ENCODE measurements at regions not wholly inside any gene's neighbourhood (a gene's known extent, or its start where the extent isn't known, plus 50 kb on each side); places are given as distances from the start of the nearest gene placed in this dataset.

GRCh38 chr4:108287834-108288413 lies 119.2 kb upstream of the LEF1 start:
- no peak overlapping the region for H3K27ac ChIP-seq (ENCODE audit: insufficient read depth, low read depth, low read length)
- H4K20me1 ChIP-seq (replicated peaks; ENCODE audit: control insufficient read depth, extremely low read depth, insufficient read depth, low read length), result no peaks in the 10 kb centered on the region
- DNase-seq (ENCODE audit: low read depth, low spot score) (no peak), FAIRE-seq (no peak)
- no peaks in the 10 kb centered on the region for H3K9me1 ChIP-seq (replicated peaks; ENCODE audit: control insufficient read depth, extremely low read depth, insufficient read depth, low read length)
- H3K4me1 ChIP-seq (ENCODE audit: control insufficient read depth, extremely low read depth, insufficient read depth, low read length), result no peaks in the 10 kb centered on the region
- intact Hi-C loops (cut with micrococcal nuclease) (no loop called here), dilution Hi-C loops (cut with MboI; ENCODE audit: extremely low pct_ligation_motif_present, low sequenced_read_pairs) (no loop called here)
- H3K27me3 ChIP-seq (ENCODE audit: control insufficient read depth in 2 of 2, insufficient read depth in 2 of 2, low read length in 2 of 2), result peaks cover 0 to 5% of the 10 kb centered on the region in 2 experiments
- POLR2A ChIA-PET, result no interaction called here
- H2AFZ ChIP-seq (ENCODE audit: low read depth, low read length), result no peak overlapping the region
- no peaks in the 10 kb centered on the region for H3K9me3 ChIP-seq (replicated peaks; ENCODE audit: control insufficient read depth, insufficient read depth, low read length)
- H3K9ac ChIP-seq (replicated peaks; ENCODE audit: extremely low read depth, insufficient read depth, low read length), result no peak overlapping the region
- H3K4me3 ChIP-seq (replicated peaks in 1 of 3; ENCODE audit: insufficient read depth in 1 of 3, low read depth in 1 of 3, low read length in 3 of 3), result no peak overlapping the region
- BruUV-seq (replicated peaks), result no TSS peak
- CTCF ChIA-PET, result no interaction called here
- no peaks in the 10 kb centered on the region for H3K79me2 ChIP-seq (ENCODE audit: control insufficient read depth, insufficient read depth, low read length)
- no peaks in the 10 kb centered on the region for H3K36me3 ChIP-seq (ENCODE audit: control insufficient read depth in 2 of 2, extremely low read depth in 1 of 2, insufficient read depth in 2 of 2, low read length in 2 of 2)
- TF ChIP-seq MAX (IDR thresholded peaks at IDR 0.05; ENCODE audit: insufficient read depth, insufficient read length), result no peak
- TF ChIP-seq POLR2A (IDR thresholded peaks at IDR 0.05; ENCODE audit: low read depth, low read length), result no peak
- no peak for TF ChIP-seq MYC (IDR thresholded peaks at IDR 0.05; ENCODE audit: low read depth, low read length)
- TF ChIP-seq POLR2AphosphoS5 (IDR thresholded peaks at IDR 0.05; ENCODE audit: insufficient read depth, low read depth, low read length), result no peak
- no peak for TF ChIP-seq JUN (IDR thresholded peaks at IDR 0.05; ENCODE audit: borderline replicate concordance, insufficient read depth, insufficient read length, low read depth)
- TF ChIP-seq CTCF (IDR thresholded peaks at IDR 0.05; ENCODE audit: extremely low read depth in 1 of 2, insufficient read depth in 1 of 2, low read depth in 1 of 2, low read length in 2 of 2), result no peak
- no peak for TF ChIP-seq EZH2 (IDR thresholded peaks at IDR 0.05; ENCODE audit: borderline replicate concordance, low read depth, low read length, severe bottlenecking)
- TF ChIP-seq FOS (IDR thresholded peaks at IDR 0.05; ENCODE audit: borderline replicate concordance, insufficient read depth, low read length), result no peak
- no peak for TF ChIP-seq GATA2 (IDR thresholded peaks at IDR 0.05; ENCODE audit: insufficient read depth, insufficient read length, low read depth, low read length)
- no peak overlapping the region for H3K4me2 ChIP-seq (ENCODE audit: insufficient read depth, low read length)

Measured in endothelial cell of umbilical vein (primary cell).